Stomach (tissue), 4 donors: ENCODE measurements at regions not wholly inside any gene's neighbourhood (a gene's known extent, or its start where the extent isn't known, plus 50 kb on each side); places are given as distances from the start of the nearest gene placed in this dataset.

Source experiments
- CTCF ChIP-seq, 7 experiments: fragments of 450-650 bp in 4 of 7; fragments of 200-600 bp in 3 of 7; sonication (generic) in 3 of 7; IDR thresholded peaks; one replicate each; pipeline ENCODE4 v1.5.1; 2016 to 2019; ENCODE audit warnings: antibody characterized with exemption in 7 of 7, control low read depth in 2 of 7, mild to moderate bottlenecking in 1 of 7
- POLR2A ChIP-seq, 4 donors: fragments of 450-650 bp; IDR thresholded peaks; one replicate each; pipeline ENCODE4 v1.6.1; 2016; ENCODE audit warnings: antibody characterized with exemption in 4 of 4, control low read depth in 2 of 4, mild to moderate bottlenecking in 1 of 4, moderate library complexity in 1 of 4

- TF ChIP-seq CTCF (IDR thresholded peaks at IDR 0.05) (no peak), POLR2A (IDR thresholded peaks at IDR 0.05) (no peak)
These were observed 78.4 kb upstream of the NUDT4 start for GRCh38 chr12:93299262-93299846.
